ENCODE measurements at regions not wholly inside any gene's neighbourhood (a gene's known extent, or its start where the extent isn't known, plus 50 kb on each side); places are given as distances from the start of the nearest gene placed in this dataset.
"Not testable (repeated sequence)": the region's sequence is repeated elsewhere in the genome, so short reads cannot be mapped to it uniquely, and the experiment has no call there.

- Histone ChIP-seq H3K4me1 (ENCODE audit: control insufficient read depth in 2 of 2, insufficient read depth in 2 of 2, low read length in 2 of 2) (peaks cover 0 to 12% of the 10 kb centered on the region in 2 donors), H3K27ac (ENCODE audit: low read depth in 2 of 2, low read length in 2 of 2) (no peak overlapping the region), H3K4me3 (ENCODE audit: low read length in 2 of 2) (no peak overlapping the region), H3K36me3 (ENCODE audit: control insufficient read depth in 2 of 2, insufficient read depth in 2 of 2, low read length in 2 of 2) (no peaks in the 10 kb centered on the region), H3K9ac (ENCODE audit: low read depth in 1 of 2, low read length in 2 of 2) (no peak overlapping the region), H3K9me3 (ENCODE audit: control insufficient read depth in 2 of 2, low read length in 2 of 2) (no peaks in the 10 kb centered on the region), H3K27me3 (ENCODE audit: control insufficient read depth in 2 of 2, insufficient read depth in 2 of 2, low read length in 2 of 2) (peaks cover 0 to 4% of the 10 kb centered on the region in 2 donors)
Observed at GRCh38 chr11:122199661-122200060, 83.6 kb upstream of the BLID start.

- no peak overlapping the region for H3K9ac ChIP-seq (ENCODE audit: low read depth in 1 of 2, low read length in 2 of 2)
- peaks cover 0 to 12% of the 10 kb centered on the region in 2 donors for H3K4me1 ChIP-seq (ENCODE audit: control insufficient read depth in 2 of 2, insufficient read depth in 2 of 2, low read length in 2 of 2)
- H3K9me3 ChIP-seq (ENCODE audit: control insufficient read depth in 2 of 2, low read length in 2 of 2) = no peaks in the 10 kb centered on the region
- peaks cover 0 to 4% of the 10 kb centered on the region in 2 donors for H3K27me3 ChIP-seq (ENCODE audit: control insufficient read depth in 2 of 2, insufficient read depth in 2 of 2, low read length in 2 of 2)
- H3K27ac ChIP-seq (ENCODE audit: low read depth in 2 of 2, low read length in 2 of 2) = no peak overlapping the region
- no peak overlapping the region for H3K4me3 ChIP-seq (ENCODE audit: low read length in 2 of 2)
- no peaks in the 10 kb centered on the region for H3K36me3 ChIP-seq (ENCODE audit: control insufficient read depth in 2 of 2, insufficient read depth in 2 of 2, low read length in 2 of 2)
Observed at GRCh38 chr11:122198291-122198983, 82.4 kb upstream of the BLID start.

- H3K9ac ChIP-seq (ENCODE audit: low read depth in 1 of 2, low read length in 2 of 2) = no peak overlapping the region
- no peaks in the 10 kb centered on the region for H3K36me3 ChIP-seq (ENCODE audit: control insufficient read depth in 2 of 2, insufficient read depth in 2 of 2, low read length in 2 of 2)
- H3K27ac ChIP-seq (ENCODE audit: low read depth in 2 of 2, low read length in 2 of 2) = no peak overlapping the region
- no peaks in the 10 kb centered on the region for H3K27me3 ChIP-seq (ENCODE audit: control insufficient read depth in 2 of 2, insufficient read depth in 2 of 2, low read length in 2 of 2)
- H3K9me3 ChIP-seq (ENCODE audit: control insufficient read depth in 2 of 2, low read length in 2 of 2) = no peaks in the 10 kb centered on the region
- H3K4me3 ChIP-seq (ENCODE audit: low read length in 2 of 2) = no peak overlapping the region
- peaks cover 0 to 4% of the 10 kb centered on the region in 2 donors for H3K4me1 ChIP-seq (ENCODE audit: control insufficient read depth in 2 of 2, insufficient read depth in 2 of 2, low read length in 2 of 2)
Observed at GRCh38 chr11:122197066-122197987, 81.3 kb upstream of the BLID start.

- Histone ChIP-seq H3K27me3 (ENCODE audit: control insufficient read depth in 2 of 2, insufficient read depth in 2 of 2, low read length in 2 of 2) (no peaks in the 10 kb centered on the region), H3K4me1 (ENCODE audit: control insufficient read depth in 2 of 2, insufficient read depth in 2 of 2, low read length in 2 of 2) (no peaks in the 10 kb centered on the region), H3K9ac (ENCODE audit: low read depth in 1 of 2, low read length in 2 of 2) (no peak overlapping the region), H3K36me3 (ENCODE audit: control insufficient read depth in 2 of 2, insufficient read depth in 2 of 2, low read length in 2 of 2) (no peaks in the 10 kb centered on the region), H3K4me3 (ENCODE audit: low read length in 2 of 2) (no peak overlapping the region), H3K9me3 (ENCODE audit: control insufficient read depth in 2 of 2, low read length in 2 of 2) (no peaks in the 10 kb centered on the region), H3K27ac (ENCODE audit: low read depth in 2 of 2, low read length in 2 of 2) (no peak overlapping the region)
Observed at GRCh38 chr11:122195790-122196189, 79.8 kb upstream of the BLID start.

- not testable (repeated sequence) for H3K9me3 ChIP-seq (ENCODE audit: control insufficient read depth in 2 of 2, low read length in 2 of 2); H3K27ac ChIP-seq (ENCODE audit: low read depth in 2 of 2, low read length in 2 of 2); H3K27me3 ChIP-seq (ENCODE audit: control insufficient read depth in 2 of 2, insufficient read depth in 2 of 2, low read length in 2 of 2); H3K36me3 ChIP-seq (ENCODE audit: control insufficient read depth in 2 of 2, insufficient read depth in 2 of 2, low read length in 2 of 2); H3K4me3 ChIP-seq (ENCODE audit: low read length in 2 of 2); H3K4me1 ChIP-seq (ENCODE audit: control insufficient read depth in 2 of 2, insufficient read depth in 2 of 2, low read length in 2 of 2); H3K9ac ChIP-seq (ENCODE audit: low read depth in 1 of 2, low read length in 2 of 2)
Observed at GRCh38 chr11:122193881-122194480, 78.0 kb upstream of the BLID start.

GRCh38 chr11:122193457-122193856 is 77.4 kb upstream of the BLID start:
- no peak overlapping the region for H3K9ac ChIP-seq (ENCODE audit: low read depth in 1 of 2, low read length in 2 of 2)
- no peaks in the 10 kb centered on the region for H3K36me3 ChIP-seq (ENCODE audit: control insufficient read depth in 2 of 2, insufficient read depth in 2 of 2, low read length in 2 of 2)
- H3K27ac ChIP-seq (ENCODE audit: low read depth in 2 of 2, low read length in 2 of 2) = no peak overlapping the region
- H3K4me1 ChIP-seq (ENCODE audit: control insufficient read depth in 2 of 2, insufficient read depth in 2 of 2, low read length in 2 of 2) = no peaks in the 10 kb centered on the region
- H3K27me3 ChIP-seq (ENCODE audit: control insufficient read depth in 2 of 2, insufficient read depth in 2 of 2, low read length in 2 of 2) = no peaks in the 10 kb centered on the region
- no peak overlapping the region for H3K4me3 ChIP-seq (ENCODE audit: low read length in 2 of 2)
- H3K9me3 ChIP-seq (ENCODE audit: control insufficient read depth in 2 of 2, low read length in 2 of 2) = no peaks in the 10 kb centered on the region

GRCh38 chr11:122192634-122193255 is 76.7 kb upstream of the BLID start:
- Histone ChIP-seq H3K27me3 (ENCODE audit: control insufficient read depth in 2 of 2, insufficient read depth in 2 of 2, low read length in 2 of 2) (no peaks in the 10 kb centered on the region), H3K36me3 (ENCODE audit: control insufficient read depth in 2 of 2, insufficient read depth in 2 of 2, low read length in 2 of 2) (no peaks in the 10 kb centered on the region), H3K4me1 (ENCODE audit: control insufficient read depth in 2 of 2, insufficient read depth in 2 of 2, low read length in 2 of 2) (no peaks in the 10 kb centered on the region), H3K4me3 (ENCODE audit: low read length in 2 of 2) (no peak overlapping the region), H3K27ac (ENCODE audit: low read depth in 2 of 2, low read length in 2 of 2) (no peak overlapping the region), H3K9me3 (ENCODE audit: control insufficient read depth in 2 of 2, low read length in 2 of 2) (no peaks in the 10 kb centered on the region), H3K9ac (ENCODE audit: low read depth in 1 of 2, low read length in 2 of 2) (no peak overlapping the region)

GRCh38 chr11:122190768-122191167 is 74.8 kb upstream of the BLID start:
- Histone ChIP-seq H3K9ac (ENCODE audit: low read depth in 1 of 2, low read length in 2 of 2) (no peak overlapping the region), H3K9me3 (ENCODE audit: control insufficient read depth in 2 of 2, low read length in 2 of 2) (no peaks in the 10 kb centered on the region), H3K27ac (ENCODE audit: low read depth in 2 of 2, low read length in 2 of 2) (no peak overlapping the region), H3K4me1 (ENCODE audit: control insufficient read depth in 2 of 2, insufficient read depth in 2 of 2, low read length in 2 of 2) (no peaks in the 10 kb centered on the region), H3K27me3 (ENCODE audit: control insufficient read depth in 2 of 2, insufficient read depth in 2 of 2, low read length in 2 of 2) (no peaks in the 10 kb centered on the region), H3K4me3 (ENCODE audit: low read length in 2 of 2) (no peak overlapping the region), H3K36me3 (ENCODE audit: control insufficient read depth in 2 of 2, insufficient read depth in 2 of 2, low read length in 2 of 2) (no peaks in the 10 kb centered on the region)

GRCh38 chr11:122189229-122189628 is 73.2 kb upstream of the BLID start:
- Histone ChIP-seq H3K9ac (ENCODE audit: low read depth in 1 of 2, low read length in 2 of 2) (no peak overlapping the region), H3K27me3 (ENCODE audit: control insufficient read depth in 2 of 2, insufficient read depth in 2 of 2, low read length in 2 of 2) (no peaks in the 10 kb centered on the region), H3K27ac (ENCODE audit: low read depth in 2 of 2, low read length in 2 of 2) (peak overlapping the region; percentile 6 to 39), H3K9me3 (ENCODE audit: control insufficient read depth in 2 of 2, low read length in 2 of 2) (no peaks in the 10 kb centered on the region), H3K4me3 (ENCODE audit: low read length in 2 of 2) (no peak overlapping the region), H3K36me3 (ENCODE audit: control insufficient read depth in 2 of 2, insufficient read depth in 2 of 2, low read length in 2 of 2) (no peaks in the 10 kb centered on the region), H3K4me1 (ENCODE audit: control insufficient read depth in 2 of 2, insufficient read depth in 2 of 2, low read length in 2 of 2) (no peaks in the 10 kb centered on the region)

Measured in mucosa of rectum (tissue), 2 donors.